ENCODE measurements at regions not wholly inside any gene's neighbourhood (a gene's known extent, or its start where the extent isn't known, plus 50 kb on each side); places are given as distances from the start of the nearest gene placed in this dataset.
A peak's percentile ranks its signal among the peaks of the same experiment; 100 is the strongest.
"Not testable (repeated sequence)": the region's sequence is repeated elsewhere in the genome, so short reads cannot be mapped to it uniquely, and the experiment has no call there.

DNA sequence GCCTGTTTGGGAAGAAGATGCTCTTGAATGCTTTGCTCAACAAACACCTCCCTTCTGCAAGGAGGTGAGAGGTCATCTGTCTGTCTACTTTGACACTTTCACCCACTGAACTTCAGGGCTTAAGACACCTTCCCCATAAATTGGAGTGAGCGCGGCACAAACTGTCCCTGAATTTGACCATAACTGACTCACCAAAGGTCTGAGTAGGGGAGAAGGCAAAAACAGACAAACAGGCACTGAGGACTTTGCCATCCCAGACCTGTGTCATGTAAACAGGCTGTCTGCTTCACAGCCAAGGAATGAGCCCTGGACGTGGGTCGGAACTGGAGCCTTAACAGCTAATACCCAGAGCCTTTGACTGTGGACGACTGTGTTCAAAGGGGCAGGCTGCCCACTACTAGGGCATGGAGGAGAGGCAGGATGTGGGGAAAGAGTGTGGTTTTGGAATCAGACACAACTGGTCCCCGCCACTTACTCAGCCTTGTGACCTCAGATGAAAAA lies 320.9 kb upstream of the KLF4 start:
- no peak for DNase-seq

DNA sequence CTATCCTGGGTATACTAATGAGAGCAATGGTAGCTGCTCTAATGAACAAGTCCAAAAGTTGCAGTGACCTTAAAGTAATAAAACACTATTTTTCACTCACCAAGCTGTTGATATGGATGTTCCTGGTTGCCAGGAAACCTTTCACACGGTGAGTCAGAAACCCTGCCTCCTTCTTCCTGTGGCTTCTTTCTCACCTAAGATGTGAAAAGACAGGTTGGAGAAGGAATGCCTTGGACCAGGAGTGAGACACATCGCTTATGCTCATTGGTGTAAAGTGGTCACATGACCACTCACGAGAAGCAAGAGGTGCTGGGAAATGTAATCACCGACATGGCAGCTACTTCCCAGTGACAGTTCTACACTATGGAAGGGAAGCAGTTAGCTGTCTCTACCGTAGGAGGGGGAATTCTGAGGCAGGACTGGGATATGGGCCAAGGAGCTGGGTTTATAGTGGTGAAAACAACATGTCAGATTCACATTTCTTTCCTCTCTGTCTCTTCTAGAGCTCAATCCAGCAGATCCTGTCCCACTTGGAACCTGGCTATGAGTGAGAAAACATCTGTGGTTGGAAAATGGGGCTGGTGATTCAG lies 320.4 kb upstream of the KLF4 start:
- DNase-seq = peak; percentile 5

DNA sequence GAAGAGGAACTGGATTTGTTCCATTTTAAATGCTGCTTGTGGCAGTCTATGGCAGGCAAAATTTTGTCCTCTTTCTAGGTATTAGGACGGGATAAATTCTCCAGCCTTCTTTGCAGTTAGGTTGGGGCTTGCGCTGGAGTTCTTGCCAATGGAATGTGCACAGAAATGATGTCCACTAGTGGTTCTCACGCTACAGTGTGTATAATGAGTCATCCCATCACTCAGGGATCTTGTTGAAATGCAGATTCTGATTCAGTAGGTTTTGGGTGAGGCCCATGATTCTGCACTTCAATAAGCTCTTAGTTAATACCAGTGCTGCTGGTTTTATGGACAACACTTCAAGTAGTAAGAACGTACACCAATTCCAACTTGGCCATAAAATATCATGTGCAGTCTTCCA lies 317.6 kb upstream of the KLF4 start:
- DNase-seq = no peak

DNA sequence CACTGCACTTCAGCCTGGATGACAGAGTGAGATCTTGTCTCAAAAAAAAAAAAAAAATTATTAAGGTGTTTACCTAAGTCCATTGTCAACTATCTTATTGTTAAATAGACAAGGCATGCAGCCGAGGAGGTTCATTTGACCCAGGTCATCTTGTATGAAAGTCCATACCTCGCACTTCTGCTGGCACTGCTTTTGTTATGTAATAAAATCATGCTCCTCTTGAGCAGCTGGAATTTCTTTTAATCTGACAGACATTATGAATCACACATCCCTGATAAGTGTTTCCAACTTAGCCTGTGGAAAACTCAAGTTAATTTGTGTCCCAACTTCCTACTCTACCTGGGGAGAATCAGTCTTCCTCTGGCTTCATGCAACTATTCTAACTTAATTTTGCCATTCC lies 315.6 kb upstream of the KLF4 start:
- DNase-seq = no peak

DNA sequence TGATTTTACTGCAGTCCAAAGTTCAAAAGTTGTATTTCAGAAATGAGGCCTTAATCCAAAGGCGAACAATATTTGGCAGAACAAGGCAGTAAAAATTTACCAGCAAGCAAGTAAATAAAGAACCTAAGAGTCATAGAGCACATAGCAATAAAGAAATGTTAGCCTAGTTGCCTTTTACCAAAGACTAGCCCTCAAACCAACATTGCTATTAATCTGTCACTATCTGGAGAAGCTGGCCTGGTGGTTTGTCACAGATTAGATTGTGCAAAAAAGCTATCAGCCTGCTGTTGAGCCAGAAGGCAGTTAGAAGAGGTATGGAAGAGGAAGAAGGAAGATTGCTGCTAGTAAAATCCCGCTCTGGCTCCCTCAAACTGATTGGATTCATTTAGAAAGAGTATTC lies 304.7 kb upstream of the KLF4 start:
- no peak for DNase-seq

DNA sequence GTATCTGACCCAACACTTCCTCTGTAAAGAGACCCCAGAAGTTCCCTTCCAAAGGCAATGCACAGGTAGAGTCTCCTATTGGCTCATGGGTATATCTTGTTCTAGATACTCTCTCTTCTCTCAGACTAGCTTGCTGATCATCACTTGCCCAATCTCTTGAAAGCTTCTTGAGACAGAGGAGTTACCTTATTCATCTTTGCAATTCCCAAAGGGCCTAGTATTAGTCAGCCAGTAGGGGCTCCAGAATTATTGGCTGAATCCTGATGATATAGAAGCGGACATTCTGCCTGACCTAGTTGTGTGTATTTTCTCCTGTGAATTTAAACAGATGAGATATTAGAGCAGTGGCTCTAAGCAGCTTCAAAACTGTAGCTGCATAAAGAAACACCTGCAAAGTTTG lies 304.0 kb upstream of the KLF4 start:
- DNase-seq = no peak

DNA sequence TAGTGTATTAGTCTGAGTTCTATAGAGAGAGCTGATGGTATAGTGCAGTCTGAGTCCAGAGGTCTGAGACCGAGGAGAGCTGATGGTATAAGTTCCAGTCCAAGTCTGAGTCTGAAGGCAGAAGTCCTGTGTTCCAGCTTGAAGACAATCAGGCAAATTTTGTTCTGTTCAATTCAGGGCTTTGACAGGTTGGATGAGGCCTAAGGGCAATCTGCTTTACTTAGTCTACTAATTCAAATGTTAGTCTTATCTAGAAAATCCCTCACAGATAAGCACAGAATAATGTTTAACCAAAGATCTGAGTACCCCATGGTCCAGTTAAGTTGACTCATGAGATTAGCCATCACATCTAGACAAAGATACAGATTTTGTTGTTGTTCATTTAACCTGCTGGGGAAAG lies 303.0 kb upstream of the KLF4 start:
- no peak for DNase-seq

DNA sequence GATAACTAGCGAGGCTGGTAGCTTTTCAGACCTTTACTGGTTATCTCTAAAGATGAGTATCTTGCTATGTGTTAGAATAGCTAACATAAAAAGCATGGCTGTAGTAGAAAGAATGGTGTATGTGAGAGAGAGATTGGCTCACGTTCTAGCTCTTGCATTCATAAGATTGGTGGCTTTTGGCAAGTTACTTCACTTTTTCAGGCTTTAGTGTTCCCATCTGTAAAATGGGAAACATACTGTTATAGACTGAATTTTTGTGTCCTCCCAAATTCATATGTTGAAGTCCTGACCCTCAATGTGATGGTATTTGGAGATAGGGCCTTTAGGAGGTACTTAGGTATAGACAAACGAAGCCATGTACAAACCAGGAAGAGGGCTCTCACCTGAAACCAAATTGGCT lies 302.4 kb upstream of the KLF4 start:
- DNase-seq = no peak

DNA sequence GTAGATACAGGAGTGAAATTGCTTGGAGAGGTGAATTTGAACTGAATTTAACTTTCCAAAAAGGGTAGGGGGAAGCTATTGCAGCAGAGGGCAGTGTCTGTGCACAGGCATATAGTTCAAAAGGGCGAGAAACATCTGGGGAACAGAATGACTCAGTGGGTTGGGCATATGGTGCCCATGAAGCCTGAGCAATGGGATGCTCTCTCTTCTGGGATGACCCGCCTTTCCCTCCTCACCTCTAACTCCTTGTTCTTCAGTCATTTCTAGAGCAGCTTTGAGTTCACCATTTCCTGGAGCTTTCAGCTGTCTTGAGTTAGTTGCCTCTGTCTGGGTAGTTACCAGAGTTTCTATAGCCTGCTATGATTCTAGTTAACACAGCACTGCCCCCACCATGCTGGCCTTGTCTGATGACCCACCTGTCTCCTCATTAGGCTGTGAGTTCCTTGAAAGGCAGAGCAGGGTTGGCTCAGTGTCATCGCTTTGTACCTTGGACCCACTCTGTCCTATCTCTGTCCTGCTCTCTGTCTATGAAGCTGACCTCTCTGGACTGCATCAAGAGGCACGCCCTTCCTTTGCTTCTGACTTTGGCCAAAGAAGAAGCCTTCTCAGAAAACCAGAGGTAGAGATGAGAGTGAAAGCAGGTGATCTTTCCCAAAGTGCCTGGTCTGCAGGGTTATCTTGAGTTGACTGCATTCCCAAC lies 299.6 kb upstream of the KLF4 start:
- no peak for DNase-seq

DNA sequence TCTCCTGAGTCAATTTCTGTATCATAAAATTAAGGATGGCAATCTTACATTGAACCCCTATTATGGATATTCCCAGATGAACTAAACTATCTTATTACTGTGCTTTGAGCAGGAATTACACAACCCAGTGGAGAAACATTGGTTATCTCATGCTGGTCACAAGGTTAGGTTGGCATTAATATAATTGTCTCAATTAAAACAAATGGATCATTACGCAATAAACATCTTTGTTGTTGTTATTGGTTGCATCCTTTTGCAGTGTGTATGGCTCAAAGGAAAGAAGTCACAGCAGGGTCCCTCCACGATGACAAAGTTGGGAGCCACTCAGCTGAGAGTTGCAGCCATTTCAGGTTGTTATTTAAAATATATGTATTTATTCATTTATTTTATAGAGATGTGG lies 297.0 kb upstream of the KLF4 start:
- DNase-seq = no peak

DNA sequence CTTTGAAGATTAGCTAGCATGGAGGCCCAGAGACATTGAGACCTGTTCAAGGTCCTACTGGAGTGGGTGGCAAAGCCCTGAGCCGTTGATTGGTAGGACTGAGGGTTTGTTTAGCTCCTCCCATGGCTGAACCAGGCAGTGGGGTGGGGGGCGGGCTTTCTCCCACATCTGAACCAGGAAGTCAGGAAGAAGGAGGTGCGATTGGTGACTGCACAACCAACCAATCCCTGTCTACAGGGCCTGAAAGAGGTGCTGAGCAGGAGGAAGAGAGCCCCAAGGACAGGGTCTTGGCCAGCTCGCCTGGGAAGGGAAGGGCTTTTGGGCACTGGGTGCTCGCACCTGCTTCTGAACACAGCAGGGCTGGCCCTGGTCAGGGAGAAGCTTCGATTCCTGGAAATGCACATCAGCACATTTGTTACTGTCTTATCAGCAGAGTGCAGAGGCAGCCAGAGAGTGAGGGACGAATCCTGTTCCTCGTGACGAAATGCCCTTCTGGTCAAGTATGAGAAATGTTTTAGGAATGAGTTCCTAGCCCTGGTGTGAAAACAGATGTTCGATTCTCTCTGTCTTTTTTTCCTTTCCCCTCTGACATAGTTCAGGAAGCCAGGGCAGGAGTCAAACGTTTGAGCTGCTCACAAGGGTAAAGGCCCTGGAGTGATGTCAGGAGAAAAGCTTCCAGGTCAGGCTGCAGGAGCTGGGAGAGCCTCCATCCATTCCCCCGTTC lies 294.8 kb upstream of the KLF4 start:
- DNase-seq = peak; percentile 23

DNA sequence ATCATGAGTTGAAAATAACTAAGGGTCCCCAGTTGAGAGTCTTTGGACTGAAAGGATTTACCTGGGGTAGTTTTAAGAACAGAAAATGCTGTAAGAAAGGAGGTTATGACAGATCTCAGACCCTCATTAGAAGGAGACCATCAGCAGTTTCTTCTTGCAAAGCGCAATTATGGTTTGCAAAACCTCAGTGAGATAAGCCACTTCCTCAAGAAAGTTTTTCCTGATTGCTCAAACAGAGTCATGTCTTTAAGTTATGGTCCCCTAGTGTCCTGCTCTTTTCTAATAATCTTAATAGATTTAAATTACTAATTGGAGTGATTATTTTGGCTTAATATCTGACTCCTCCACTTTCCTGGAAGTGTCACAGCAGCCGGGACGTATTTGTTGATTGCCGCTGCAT lies 293.2 kb upstream of the KLF4 start:
- DNase-seq = no peak

DNA sequence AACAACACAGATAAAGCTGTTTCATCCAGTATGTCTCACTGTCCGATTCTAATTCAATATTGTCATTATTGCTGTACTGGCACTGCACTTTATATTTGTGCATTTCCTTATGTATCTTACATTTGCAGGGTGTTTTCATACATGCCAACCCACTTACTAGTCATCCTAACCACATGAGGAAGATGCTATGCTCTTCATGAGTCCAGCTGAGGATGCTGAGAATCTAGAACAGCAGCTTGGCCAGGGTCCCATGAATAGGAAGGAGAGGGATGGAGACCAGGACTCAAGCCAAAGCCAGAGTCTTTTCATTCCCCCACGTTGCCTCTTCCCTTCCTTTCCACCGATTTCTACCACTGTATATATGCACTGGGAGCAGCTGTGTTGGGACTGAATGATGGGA lies 292.8 kb upstream of the KLF4 start:
- DNase-seq = no peak

DNA sequence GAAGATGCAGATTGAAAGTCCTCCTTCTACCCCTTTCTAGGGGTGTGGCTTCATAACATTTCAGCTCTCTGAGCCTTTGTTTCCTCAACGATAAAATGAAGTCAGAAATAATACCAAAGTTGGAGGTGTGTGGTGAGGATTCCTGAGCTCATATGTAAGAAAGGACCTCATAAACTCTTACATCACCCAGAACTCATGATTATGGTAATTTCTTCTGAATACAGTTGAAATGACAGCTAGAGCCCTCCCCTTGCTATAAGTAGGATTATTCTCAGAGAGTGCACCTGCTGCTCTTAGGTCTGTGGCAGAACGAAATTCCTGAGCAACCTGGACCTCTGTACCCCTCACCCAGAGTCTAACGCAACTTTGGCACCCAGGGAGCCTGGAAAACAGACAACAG lies 291.4 kb upstream of the KLF4 start:
- no peak for DNase-seq

DNA sequence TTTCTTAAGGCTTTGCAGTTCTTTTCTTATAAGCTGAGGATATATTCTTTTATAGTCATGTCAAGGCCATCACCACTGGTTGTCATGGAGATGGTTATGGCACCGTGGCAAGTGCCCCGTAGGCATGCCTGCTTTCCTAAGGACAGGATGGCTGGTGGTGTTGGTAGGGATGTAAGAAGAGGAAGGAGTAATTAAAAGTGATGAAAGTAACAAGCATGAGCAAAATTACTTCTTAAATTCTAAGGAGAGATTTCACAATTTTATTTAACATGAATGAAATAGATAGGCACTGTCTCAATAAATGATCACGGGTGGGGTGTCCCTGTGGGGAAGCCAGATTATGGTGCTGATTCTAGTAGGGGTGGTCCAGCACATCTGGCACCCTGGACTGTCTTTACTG lies 290.2 kb upstream of the KLF4 start:
- no peak for DNase-seq

DNA sequence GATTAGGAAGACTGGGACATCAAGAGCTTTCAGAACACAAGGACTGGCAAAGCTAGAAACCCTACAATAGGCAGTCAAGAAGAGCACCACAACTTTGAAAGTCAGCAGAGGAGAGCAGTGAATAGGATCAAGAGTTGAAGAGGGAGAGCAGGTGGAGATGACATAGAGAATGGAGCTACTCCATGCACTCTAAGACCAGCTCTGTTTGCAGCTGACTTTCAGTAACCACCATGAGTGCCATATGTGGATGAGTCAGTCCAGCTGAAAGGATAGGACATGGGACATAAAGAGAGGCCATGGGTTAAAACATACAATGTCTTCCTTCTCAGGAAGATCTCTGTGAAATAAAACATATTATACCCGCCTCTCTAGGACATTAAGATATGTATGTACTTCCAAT lies 289.1 kb upstream of the KLF4 start:
- DNase-seq = no peak

DNA sequence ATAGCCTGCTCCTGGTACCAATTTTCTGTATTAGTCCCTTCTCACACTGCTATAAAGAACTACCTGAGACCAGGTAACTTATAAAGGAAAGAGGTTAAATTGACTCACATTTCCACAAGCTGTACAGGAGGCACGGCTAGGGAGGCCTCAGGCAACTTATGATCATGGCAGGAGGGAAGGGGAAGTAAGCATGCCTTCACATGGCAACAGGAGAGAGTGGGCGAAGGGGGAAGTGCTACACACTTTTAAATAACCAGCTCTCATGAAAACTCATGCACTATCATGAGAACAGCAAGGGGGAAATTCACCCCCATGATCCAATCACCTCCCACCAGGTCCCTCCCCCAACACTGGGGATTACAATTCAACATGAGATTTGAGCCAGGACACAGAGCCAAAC lies 284.5 kb upstream of the KLF4 start:
- not testable (repeated sequence) for DNase-seq

DNA sequence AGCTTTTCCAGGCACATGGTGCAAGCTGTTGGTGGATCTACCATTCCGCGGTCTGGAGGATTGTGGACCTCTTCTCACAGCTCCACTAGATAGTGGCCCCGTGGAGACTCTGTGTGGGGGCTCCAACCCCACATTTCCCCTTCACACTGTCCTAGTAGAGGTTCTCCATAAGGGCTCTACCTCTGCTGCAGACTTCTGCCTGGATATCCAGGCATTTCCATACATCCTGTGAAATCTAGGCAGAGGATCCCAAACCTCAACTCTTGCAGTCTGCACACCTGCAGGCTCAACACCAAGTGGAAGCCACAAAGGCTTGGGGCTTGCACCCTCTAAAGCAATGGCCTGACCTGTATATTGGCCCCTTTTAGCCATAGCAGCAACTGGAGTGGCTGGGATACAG lies 283.4 kb upstream of the KLF4 start:
- DNase-seq = no peak

DNA sequence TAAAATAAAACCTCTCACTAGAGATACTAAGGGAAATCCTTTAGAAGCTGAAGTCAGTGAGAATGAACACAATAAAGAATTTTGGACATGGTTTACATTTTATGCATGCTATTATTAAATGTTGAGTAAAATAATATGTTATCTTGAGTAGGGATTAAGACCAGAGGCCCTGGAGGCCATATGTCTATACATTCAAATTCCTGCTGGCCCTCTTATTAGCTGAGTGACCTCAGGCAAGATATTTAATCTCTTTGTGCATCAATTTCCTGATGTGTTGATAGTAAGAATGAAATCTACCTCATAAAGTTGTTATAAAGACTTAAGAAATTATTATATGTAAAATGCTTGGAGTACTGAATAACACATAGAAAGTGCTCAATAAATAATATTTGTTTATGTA lies 281.1 kb upstream of the KLF4 start:
- DNase-seq = no peak

DNA sequence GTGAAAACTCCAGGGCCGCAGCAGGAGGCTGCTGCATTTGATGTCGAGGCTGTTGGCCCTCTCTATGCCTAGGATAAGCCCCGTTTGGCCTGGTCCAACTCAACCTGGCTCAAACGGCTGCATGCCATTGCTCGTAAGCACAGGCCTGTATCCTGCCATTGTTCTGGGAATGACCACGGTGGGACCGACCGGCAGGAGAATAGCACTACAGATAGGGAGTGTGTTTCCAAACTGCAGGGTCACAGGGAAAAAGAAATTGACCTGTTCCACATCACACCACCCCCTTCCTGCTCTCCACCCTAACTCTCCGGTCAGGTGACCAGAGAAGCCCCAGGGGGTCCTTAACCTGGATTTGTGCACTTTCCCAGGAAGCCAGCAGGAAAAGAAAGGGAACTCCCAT lies 278.7 kb upstream of the KLF4 start:
- peak; percentile 86 for DNase-seq

DNA sequence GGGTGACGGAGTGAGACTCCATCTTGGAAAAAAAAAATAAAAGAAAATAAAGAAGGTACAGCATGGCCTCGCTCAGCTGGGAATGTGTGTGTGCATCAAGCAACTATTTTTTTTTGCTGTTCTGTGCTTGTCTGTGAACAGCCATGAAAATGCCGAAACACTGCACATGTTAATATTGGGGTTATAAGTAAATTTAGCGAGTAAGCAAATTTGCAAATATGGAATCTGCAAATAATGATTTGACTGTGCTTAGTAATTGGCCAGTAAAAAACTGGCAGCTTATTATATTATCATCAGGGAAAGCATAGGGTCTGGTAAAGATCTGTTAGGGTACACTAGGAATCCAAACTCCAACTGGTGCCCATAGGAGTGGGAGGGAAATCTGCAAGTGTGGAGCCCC lies 278.1 kb upstream of the KLF4 start:
- DNase-seq = no peak

DNA sequence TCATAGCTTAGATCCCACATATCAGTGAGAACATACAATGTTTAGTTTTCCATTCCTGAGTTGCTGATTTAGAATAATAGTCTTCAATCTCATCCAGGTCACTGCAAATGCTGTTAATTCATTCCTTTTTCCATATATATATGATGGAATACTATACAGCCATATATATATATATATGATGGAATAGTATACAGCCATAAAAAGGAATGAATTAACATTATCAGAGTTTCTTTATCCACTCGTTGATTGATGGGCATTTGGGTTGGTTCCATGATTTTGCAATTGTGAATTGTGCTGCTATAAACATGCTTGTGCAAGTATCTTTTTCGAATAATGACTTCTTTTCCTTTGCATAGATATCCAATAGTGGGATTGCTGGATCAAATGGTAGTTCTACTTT lies 273.9 kb upstream of the KLF4 start:
- not testable (repeated sequence) for DNase-seq

DNA sequence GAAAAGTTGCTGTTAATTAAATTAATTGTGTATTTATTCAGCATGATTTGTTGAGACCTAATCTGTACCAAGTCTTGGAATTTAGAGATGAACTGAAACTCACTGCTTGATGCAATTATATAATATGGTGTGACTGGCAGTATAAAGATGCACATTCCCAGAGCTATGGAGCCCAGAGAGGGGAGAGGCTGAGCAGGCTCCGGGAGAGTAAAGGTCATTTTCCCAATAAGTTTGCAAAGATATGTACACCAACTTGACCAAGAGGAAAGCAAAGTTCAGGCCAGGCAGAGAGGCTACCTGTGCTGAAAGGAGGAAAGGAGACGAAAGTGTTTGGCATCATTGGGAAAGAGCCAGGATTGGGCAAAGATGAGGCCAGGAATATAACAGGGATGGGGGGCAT lies 271.7 kb upstream of the KLF4 start:
- DNase-seq = no peak

Data from dermis blood vessel endothelial cell (primary cell).